ENCODE measurements at regions not wholly inside any gene's neighbourhood (a gene's known extent, or its start where the extent isn't known, plus 50 kb on each side); places are given as distances from the start of the nearest gene placed in this dataset.

DNA sequence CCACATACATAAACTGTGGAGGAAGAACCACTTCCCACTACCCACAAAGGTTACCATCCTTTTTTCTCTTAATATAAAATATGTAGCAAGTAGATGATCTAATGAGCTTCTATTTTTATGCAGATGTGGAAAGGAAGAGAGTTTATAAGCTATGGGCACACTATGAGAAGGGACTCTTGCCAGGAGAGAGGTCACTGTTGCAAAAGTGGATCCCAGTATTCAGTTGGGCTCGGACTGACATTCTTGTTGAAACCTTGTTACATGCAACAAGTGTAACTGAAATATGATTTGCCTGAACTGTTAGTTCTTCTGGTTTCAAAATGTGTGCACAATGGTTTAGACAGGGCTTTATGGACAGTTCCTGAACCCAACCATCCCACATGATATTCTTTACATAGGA is 397.4 kb upstream of the PKN2 start:
- TF ChIP-seq CTCF (IDR thresholded peaks at IDR 0.05), result no peak
- TF ChIP-seq POLR2A (IDR thresholded peaks at IDR 0.05), result no peak

All from lower leg skin (tissue), 3 donors.